ENCODE measurements at regions not wholly inside any gene's neighbourhood (a gene's known extent, or its start where the extent isn't known, plus 50 kb on each side); places are given as distances from the start of the nearest gene placed in this dataset.

- no peak for TF ChIP-seq CHD7 (IDR thresholded peaks at IDR 0.05; ENCODE audit: insufficient replicate concordance, low read length)
- no peak for TF ChIP-seq MAFK (IDR thresholded peaks at IDR 0.05; ENCODE audit: low read depth, low read length)
- no peak for TF ChIP-seq BCL11A (IDR thresholded peaks at IDR 0.05; ENCODE audit: low read depth in 2 of 2, low read length in 2 of 2)
- no peak for TF ChIP-seq CREB1 (IDR thresholded peaks at IDR 0.05)
Measured at GRCh38 chr2:3130444-3130843, 247.2 kb downstream of the EIPR1 start (continued).

Data from H1 (cell line).